GM19397 (cell line): ENCODE measurements at regions not wholly inside any gene's neighbourhood (a gene's known extent, or its start where the extent isn't known, plus 50 kb on each side); places are given as distances from the start of the nearest gene placed in this dataset.
"Not testable (repeated sequence)": the region's sequence is repeated elsewhere in the genome, so short reads cannot be mapped to it uniquely, and the experiment has no call there.

Experiments used
- ATAC-seq: cut with Tn5 transposase; IDR thresholded peaks from one replicate; pipeline ENCODE4 v1.9.1; 2021; ENCODE audit warnings: mild to moderate bottlenecking, moderate library complexity; ENCODE audit not compliant: unreplicated experiment

DNA sequence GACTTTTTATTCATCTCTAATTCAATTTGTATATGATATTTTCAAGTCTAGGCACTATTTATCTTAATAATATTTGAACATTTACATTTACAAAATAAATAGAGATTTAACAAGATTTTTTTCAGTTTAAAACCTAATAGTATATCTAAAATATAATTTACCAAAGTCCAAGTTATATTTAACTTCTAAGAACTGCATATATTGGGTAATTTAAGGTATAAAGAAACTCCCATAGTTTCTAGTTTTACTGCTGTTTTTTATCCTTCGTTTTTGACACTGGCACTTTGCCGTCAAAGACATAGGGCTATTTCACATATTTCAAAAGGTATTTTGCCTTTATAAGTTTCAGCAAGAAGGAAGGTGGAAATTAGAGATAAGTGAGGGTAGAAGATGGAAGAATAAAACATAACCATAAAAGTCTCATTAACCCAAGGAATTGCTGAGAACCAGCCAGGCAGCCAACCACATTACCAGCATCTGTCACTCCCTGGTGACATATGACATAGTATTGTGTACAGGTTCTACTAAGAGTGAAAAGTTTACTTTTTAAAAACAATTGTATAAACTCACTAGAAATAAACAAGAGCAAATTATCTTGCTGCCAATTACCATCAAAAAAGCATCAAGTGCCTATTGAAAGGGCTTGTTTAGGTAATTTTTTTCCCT lies 251.5 kb downstream of the NSUN3 start:
- no peak for ATAC-seq

DNA sequence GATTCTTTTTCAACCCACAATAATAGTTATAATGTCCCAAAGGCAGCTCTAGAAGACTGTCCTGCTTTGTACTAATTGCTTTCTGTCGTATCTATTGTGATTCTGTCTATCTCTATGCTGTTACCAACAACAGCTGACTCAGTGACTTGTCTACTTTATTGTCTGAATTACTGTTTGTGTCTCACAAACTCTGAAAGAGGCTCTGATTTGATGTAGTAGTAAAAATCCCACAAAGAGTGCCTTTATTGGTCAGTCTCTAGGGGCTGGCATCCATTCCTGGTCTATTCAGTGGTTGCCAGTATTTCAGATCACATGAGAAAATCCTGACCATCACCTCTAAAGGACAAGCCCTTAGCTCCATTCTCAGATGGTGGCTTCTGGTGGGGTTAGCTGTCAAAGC lies 254.2 kb downstream of the NSUN3 start:
- no peak for ATAC-seq

DNA sequence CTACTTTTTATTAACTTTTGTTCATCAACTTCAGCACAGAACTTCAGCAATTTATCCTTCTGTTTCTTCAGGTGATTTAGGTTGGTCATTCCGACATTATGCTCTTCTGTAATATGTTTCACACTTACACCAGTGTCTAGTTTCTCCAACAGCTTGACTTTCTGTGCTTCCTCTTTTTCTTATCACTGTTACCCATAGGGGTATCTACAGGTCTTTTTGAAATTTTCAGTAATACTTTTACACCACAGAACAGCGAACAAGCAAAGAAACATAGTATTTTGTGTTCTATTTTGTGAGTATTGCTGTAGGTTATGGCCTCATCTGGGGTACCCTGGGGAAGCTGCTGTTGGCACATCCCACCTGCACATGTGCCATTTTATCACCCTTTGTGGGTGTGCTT lies 260.7 kb downstream of the NSUN3 start:
- no peak for ATAC-seq

DNA sequence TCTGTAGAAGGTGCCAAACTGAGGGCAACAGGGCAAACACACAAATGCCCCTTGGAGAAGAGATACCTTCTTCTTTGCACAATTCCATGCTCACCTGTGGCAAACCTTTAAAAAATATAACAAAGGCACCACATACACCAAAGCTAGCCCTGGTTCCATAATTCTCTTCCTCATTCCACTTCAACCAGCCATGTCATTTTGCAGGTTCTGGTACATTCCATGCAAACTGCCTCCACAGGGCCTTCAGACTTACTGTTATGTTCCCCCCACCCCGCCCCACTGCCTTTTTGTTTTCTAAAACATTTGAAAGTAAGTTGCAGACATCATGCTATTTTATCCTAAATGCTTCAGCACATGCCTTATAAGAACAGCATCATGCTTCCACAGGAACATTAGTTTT lies 269.0 kb downstream of the NSUN3 start:
- no peak for ATAC-seq

DNA sequence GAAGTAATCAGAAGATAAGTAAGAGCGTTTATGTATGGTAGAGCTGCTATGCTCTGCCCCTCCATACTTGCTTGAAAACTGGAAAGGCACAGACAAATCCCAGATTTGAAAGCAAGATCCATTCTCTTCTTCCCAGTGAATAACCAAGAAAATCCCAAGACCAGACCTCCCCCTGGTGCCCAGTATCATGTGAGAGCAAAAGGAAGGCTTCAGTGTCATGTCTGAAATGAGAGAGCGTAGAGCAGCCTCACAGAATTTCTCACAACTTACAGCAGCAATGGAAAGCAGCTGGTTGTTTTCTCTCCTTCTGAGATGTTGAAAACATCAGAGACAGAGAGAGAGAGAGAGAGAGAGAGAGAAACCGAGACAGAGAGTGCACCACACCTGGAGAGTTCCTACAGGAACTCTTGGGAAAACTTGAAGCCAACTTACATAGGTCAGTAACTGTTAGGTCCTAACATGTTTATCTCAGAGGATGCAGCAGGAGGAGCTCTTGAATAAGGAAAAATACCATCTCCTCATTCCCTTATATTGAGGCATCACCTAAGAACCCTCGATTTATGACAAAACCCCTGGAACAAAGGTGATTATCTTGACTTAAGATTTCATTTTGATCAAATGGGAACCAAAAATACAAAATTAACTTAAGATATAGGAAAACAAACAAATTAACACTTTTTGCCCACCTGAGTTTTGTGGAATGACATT lies 273.3 kb downstream of the NSUN3 start:
- ATAC-seq, result no peak

DNA sequence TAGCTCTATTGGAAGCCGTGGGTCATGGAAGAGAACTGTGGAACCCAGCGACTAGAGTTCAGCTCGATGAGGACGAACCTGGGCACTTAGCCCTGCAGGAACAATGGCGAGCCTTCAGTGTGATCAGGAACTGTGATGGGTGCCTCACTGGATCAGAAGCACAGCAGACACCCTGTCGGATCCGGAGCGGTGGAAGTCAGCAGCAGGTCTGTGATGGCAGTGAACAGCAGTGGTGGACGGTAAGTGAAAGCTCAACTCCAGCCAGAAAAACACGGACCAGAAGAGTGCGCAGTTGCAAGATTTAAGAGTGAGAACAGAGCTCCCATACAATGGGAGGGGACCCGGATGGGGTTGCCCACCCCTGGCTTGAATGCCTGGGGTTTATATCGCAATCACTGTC lies 282.2 kb downstream of the NSUN3 start:
- no peak for ATAC-seq

DNA sequence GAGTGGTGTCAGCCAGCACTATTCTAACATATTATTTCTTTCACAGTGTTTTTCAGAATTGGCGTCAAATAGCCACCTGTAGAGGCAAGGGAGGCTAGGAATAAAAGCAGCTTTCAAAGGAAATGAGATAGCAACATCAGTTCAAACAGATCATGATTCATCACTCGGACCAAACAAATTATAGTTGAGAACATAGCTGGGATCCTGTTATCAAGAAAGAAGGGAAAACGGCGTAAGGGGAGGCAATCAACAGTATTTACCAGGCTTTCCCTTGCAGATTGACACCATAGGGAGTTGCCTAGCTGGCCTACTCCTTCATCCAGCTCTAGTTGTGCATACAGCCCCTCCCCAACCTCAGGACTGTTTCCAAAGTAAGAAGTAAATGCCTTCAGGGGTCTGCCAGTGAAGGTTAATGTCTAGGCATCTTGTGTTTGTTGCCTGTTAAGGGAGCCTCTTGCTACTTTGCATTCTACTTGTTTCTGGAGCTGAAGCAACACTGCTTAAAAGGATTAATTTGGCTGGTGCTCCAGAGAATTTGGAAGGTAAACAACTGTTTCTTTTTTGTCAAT lies 286.5 kb downstream of the NSUN3 start:
- no peak for ATAC-seq

DNA sequence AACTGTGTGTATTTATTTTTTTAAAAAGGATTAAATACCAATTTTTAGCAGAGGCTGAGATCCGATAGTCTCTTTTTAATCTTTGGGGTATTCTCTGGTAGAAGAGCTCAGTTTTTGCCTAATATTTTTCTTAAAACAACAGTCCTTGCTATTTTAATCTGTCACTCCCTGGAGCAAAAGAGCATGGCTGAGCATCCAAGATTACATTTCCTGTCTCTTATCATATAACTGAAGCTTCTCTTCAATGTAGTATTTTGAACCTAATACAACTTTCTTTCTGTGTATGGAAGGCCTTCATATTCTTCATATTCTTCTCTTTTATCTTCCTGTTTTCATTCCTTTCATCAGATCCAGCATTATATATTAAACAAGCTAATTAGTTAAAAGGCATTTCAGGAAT lies 293.7 kb downstream of the NSUN3 start:
- ATAC-seq, result no peak

DNA sequence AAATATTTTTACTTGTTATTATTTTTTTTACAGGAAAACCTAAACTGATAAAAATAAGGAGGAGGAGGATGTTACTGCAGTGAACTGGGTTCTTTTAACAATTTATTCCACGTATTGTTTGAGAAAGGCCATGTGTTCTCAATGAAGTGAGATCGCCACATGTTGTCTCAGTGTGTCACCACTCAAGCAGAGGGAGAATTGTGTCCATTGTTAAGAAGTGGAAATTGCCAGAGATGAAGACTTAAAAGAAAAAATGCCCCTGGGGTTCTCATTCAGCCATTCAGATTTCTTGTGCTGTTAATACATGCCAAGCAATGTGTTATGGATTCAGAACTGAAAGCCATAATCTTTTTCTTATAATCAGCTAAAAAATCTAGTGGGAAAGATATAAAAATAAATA lies 297.1 kb downstream of the NSUN3 start:
- ATAC-seq, result no peak

DNA sequence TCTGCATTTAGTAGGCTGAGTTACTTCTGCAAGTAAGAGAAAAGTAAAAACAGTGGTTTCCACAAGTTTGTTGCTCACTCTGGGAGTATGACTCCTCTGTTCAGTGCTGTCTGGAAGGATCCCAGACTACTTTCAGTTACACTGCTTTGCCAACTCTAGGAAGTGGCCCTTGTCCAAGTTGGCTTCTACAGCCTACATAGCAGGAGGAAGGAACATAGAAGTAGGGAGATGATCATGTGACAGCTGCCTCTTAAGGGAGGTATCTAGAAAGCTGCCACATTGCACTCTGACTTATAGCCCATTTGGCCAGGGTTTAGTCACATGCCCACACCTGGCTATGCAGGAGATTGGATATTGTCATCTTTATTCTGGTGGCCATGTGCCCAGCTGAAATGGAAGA lies 298.1 kb downstream of the NSUN3 start:
- no peak for ATAC-seq

DNA sequence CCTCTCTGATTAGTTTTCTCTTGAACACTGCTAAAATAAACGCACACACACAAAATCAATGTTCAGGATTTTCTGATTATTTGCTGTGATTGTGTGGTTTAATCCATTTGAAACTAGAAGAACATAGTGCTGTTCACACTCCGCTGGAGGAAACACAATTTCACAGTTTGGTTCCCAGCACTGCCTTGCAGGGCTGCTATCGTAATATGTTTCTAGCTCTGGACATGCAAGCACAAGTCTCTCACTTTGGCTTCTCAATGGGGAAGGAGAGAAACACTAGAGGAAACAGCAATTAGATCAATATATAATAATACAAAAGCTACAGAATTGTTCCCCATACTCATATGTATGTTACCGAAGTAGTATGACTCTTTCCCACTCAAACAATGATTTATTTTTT lies 299.5 kb downstream of the NSUN3 start:
- no peak for ATAC-seq

DNA sequence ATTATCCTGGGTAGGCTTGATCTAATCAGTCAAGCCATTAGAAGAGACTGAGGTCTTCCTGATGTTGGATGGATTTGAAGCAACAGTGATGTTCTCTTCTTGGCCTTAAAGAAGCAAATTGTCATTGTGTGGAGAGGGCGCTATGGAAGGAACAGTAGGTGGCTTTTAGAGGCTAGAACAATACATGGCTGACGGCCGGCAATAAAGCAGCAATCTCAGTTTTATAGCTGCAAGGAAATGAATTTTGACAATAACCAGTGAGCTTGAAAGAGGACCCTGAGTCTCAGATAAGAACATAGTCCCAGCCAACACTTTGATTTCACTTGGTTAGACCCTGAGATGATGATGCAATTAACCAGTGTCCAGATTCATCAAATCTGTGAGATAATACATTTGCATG lies 302.1 kb downstream of the NSUN3 start:
- ATAC-seq, result no peak

DNA sequence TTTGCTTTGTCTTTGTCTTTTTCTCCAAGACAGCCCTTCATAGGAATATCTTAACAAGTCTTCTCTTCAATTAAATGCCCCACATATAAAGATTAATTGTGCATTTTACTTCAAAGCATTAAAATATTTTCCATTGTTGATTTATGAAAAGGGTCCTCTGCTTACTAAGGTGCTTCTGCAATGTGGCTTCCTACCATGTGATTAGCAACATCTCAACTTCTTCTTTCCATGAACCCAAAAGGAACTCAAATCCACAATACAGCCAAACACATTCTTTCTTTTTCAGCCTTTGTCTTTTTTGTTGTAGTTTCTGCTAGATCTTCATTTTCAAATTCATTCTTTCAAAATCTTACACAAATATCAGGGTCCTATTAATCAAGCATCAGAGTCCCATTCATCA lies 309.2 kb downstream of the NSUN3 start:
- no peak for ATAC-seq

DNA sequence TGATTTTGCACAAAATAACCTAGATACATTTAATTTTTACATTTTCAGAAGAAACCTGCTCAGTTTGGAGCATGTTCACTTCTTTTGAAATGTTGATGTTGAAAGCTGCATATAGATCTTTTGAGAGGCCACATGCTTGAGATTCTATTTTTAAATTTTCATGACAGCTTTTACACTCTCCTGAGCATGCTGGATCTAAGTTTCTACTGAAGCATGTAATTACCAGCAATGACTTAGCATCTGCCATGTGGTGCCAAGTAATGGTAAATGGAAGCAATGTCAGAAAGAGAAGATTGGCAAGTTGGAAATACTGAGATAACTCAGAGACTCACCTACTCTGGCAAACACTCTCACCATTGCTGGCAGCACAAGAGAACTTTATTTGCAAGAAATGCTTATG lies 310.6 kb downstream of the NSUN3 start:
- no peak for ATAC-seq

DNA sequence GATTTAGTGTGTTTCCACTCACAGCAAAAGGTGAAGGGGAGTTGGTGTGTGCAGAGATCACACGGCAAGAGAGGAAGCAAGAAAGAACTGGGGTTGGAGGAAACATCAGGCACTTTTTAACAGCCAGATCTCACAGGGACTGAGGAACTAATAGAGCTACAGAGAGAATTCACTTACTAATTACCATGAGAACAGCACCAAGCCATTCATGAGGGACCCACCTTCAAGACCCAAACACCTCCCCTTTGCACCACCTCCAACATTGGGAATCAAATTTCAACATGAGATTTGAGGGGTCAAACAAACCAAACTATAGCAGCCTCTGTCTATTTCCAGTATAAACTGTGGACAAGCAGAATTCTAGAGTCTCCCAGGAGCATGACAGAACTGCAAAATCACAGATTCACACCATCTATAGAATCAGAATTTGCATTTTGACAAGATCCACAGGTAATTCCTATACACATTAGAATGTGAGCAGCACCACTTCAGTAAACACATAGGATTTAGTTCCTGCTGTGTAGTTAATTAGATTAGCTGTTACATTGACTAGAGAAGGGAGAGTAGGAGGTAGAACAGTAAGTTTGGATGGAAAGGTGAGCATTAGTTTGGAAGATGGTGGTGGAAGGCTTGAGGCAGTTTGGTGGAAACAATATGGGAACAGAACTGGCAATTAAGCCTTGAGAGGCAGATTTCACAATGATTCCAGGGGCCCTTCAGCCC lies 311.7 kb downstream of the NSUN3 start:
- no peak for ATAC-seq

DNA sequence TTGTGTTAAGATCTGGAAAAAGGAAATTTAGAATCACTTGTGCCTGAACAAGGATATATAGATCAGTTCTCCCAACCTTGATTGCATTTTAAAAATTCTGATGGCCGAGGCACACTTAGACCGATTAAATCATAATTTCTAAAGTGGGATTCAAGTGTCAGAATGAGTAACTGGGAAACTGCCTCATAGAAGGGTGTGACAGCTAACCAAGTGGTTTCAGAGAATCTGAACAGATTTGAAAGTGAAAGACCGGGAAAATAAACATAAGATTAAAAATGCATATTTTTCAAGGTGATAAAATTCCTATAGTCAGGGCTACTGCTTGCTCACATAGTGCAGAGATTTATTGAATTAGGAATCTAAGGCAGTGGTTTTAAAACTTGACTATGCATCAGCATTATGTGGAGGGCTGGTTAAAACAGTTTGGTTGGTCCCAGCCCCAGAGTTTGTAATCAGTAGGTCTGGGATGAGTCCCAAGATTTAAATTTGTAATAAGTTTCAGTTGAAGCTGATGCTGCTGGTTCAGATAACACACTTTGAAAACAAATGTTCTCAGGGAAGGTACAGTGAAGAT lies 314.3 kb downstream of the NSUN3 start:
- ATAC-seq, result not testable (repeated sequence)

DNA sequence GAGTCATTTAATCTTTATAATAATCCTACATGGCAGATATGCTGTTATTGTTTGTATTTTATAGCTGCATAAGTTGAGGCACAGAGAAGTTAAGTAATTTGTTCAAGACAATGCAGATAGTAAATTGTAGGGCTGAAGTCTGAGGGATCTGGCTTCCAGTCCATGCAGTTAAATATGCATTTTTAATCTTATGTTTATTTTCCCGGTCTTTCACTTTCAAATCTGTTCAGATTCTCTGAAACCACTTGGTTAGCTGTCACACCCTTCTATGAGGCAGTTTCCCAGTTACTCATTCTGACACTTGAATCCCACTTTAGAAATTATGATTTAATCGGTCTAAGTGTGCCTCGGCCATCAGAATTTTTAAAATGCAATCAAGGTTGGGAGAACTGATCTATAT lies 315.0 kb downstream of the NSUN3 start:
- ATAC-seq, result not testable (repeated sequence)

DNA sequence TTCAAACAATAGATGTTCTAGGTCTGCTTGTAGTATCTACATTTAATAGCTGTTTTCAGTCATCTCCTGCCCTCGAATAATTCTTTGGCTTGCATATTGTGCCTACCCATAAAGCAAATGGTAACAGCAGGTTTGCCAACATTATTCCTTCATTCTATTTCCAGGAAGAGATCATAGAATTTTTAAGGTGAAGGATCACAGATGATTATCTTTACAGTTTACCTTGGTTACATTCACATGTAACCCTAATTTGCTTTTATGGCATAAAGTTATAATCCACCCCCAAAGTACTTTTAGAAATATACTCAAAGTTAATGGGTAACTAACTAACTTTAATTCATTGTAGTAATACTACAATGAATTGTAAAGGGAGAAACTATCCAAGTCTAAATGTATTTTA lies 315.5 kb downstream of the NSUN3 start:
- no peak for ATAC-seq

DNA sequence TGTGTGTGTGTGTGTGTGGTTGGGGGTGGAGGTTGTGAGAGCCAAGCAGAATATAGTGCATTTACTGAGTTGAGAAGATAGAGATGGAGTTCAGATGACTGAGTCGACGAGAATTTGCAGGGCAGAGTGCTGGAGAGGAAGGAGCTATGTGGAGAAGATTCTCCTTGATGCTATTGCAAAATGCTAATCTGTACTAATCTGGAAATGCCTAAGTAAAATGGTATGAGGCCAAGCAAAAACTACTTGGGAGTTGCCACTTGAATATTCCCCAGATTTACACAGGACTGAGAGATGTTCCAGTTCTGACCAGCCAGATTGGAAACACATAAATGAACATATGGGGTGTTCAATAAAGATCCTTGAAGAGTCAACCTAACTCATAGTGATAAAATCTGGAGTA lies 316.4 kb downstream of the NSUN3 start:
- no peak for ATAC-seq

DNA sequence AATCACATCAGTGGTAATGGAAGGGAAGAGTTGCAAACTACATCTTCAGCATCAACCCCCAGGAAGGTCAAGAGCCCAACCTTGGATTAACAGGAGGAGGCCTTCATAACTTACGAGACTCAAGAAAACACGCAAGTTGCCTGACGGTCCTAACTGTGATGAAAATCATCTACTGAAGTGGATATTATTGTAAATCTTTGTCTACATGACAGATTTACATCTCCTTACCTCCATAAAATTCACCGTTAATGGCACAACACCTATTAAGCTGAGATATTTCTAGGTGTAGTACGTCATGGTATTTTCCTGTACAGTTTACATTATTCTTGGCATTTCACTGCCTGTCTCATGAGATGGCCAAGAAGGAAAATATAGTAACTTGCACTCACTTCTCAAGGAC lies 332.0 kb downstream of the NSUN3 start:
- ATAC-seq, result no peak

DNA sequence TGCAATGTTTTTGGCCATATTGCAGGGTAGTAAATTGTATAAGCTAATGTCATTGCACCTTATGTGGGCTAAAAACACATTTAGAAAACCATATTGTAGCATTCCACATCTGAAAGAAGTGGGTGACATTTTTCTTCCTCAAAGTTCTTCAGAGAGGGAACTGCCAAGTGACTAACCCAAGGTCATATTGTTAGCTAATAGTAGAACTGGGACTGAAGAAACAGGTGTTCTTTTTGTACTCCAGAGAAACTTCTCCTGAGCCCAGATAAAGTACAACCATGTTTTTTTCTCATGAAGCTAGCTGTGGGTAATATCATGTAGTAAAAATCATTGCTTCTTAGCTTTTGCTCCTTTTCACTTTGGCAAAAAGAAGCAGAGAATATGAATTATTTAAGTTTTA lies 333.0 kb downstream of the NSUN3 start:
- ATAC-seq, result no peak

DNA sequence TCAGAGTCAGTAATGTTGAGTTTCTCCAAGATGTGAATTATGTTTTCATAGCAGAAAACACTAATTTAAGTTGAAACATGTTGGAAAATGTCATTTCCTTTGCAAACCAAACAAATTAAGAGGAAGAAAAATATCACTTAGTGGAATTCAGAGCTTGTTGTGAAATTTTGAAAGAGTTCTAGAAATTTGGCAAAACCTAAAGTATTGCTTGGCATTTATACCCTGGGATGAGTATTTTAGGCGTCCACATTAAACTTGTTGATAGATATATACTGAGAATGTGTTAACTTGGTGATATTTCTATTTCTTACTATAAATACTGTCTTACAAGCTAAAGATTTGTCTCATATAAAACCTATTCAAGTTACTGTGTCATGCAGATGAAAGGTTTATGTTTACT lies 335.2 kb downstream of the NSUN3 start:
- no peak for ATAC-seq
